ENCODE measurements at regions not wholly inside any gene's neighbourhood (a gene's known extent, or its start where the extent isn't known, plus 50 kb on each side); places are given as distances from the start of the nearest gene placed in this dataset.

DNA sequence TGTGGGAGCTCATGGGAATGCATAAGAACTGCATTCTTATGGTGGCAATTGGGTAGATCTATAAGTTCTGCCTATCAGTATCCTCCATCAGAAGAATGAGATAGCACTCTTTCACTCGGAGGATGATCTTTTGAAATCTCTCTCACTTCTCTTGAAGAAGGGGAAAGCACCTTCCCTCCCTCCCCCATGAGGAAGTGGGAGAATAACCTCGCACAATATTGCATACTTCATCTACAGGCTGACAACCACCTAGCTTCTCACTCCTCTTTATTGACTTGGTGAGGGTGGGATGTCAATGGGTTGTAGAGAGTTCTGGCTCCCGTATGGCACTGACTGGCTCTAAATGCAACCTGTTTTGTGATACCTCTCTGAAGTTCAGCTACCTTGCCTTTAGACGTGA, 146.7 kb upstream of the SPOCK3 start:
- Histone ChIP-seq H3K18ac (ENCODE audit: low read length) (no peak overlapping the region), H3K4me3 (ENCODE audit: low read length) (no peak overlapping the region), H3K4me2 (ENCODE audit: low read length) (no peak overlapping the region), H2BK120ac (ENCODE audit: low read depth, low read length) (no peak overlapping the region), H2BK5ac (ENCODE audit: low read length) (no peak overlapping the region), H3K23ac (ENCODE audit: low read length) (no peak overlapping the region), H3K4me1 (ENCODE audit: control insufficient read depth, low read depth, low read length) (no peaks in the 10 kb centered on the region), H2BK15ac (replicated peaks; ENCODE audit: low read depth) (no peak overlapping the region), H3K27me3 (ENCODE audit: insufficient read depth, low read length, poor library complexity) (no peaks in the 10 kb centered on the region), H3K79me1 (ENCODE audit: low read length) (no peaks in the 10 kb centered on the region), H3K79me2 (ENCODE audit: control insufficient read depth, insufficient read depth, low read length) (no peaks in the 10 kb centered on the region), H3K56ac (ENCODE audit: low read length) (no peak overlapping the region), H4K8ac (ENCODE audit: low read depth, low read length) (no peak overlapping the region), H4K5ac (ENCODE audit: low read length) (no peak overlapping the region), H2AK5ac (ENCODE audit: low read length) (no peak overlapping the region), H3K9ac (ENCODE audit: low read length) (no peak overlapping the region), H3K36me3 (ENCODE audit: control insufficient read depth, insufficient read depth, low read length) (no peaks in the 10 kb centered on the region), H3K27ac (ENCODE audit: low read depth, low read length) (no peak overlapping the region), H3K4ac (ENCODE audit: low read depth, low read length) (no peak overlapping the region)
- WGBS (ENCODE audit: extremely low coverage, insufficient coverage, low lambda C conversion rate) = no CpG with 5 or more reads among the region's 4 CpGs
- no peak for DNase-seq

DNA sequence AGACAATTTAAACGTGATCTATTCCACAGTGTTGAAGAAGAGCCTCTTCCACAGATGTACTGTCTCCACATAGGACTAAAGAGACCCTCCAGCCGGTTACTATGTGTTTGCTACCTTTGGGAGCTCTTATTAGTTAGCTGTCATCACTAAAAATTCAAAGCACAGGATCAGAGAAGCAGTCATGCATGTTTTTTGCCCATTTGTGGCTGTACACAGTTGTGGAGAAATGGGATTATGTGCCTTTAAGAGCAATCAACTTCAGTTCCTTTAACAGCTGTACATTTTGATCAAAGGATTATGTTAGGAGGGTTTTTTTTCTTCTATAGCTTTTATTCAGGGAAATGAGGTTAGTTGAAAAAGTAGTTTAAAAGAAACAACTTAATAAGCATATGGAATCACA, 149.0 kb upstream of the SPOCK3 start:
- no CpG with 5 or more reads among the region's 2 CpGs for WGBS (ENCODE audit: extremely low coverage, insufficient coverage, low lambda C conversion rate)
- H3K4me1 ChIP-seq (ENCODE audit: control insufficient read depth, low read depth, low read length) = no peaks in the 10 kb centered on the region
- no peaks in the 10 kb centered on the region for H3K79me1 ChIP-seq (ENCODE audit: low read length)
- no peak overlapping the region for H4K8ac ChIP-seq (ENCODE audit: low read depth, low read length)
- H3K4me2 ChIP-seq (ENCODE audit: low read length) = no peak overlapping the region
- no peak for DNase-seq
- no peak overlapping the region for H3K4ac ChIP-seq (ENCODE audit: low read depth, low read length)
- H2AK5ac ChIP-seq (ENCODE audit: low read length) = no peak overlapping the region
- H2BK5ac ChIP-seq (ENCODE audit: low read length) = no peak overlapping the region
- no peak overlapping the region for H3K9ac ChIP-seq (ENCODE audit: low read length)
- H2BK15ac ChIP-seq (replicated peaks; ENCODE audit: low read depth) = no peak overlapping the region
- H3K23ac ChIP-seq (ENCODE audit: low read length) = no peak overlapping the region
- no peaks in the 10 kb centered on the region for H3K27me3 ChIP-seq (ENCODE audit: insufficient read depth, low read length, poor library complexity)
- no peak overlapping the region for H3K56ac ChIP-seq (ENCODE audit: low read length)
- no peak overlapping the region for H3K18ac ChIP-seq (ENCODE audit: low read length)
- H3K27ac ChIP-seq (ENCODE audit: low read depth, low read length) = no peak overlapping the region
- H3K79me2 ChIP-seq (ENCODE audit: control insufficient read depth, insufficient read depth, low read length) = no peaks in the 10 kb centered on the region
- H2BK120ac ChIP-seq (ENCODE audit: low read depth, low read length) = no peak overlapping the region
- no peaks in the 10 kb centered on the region for H3K36me3 ChIP-seq (ENCODE audit: control insufficient read depth, insufficient read depth, low read length)
- no peak overlapping the region for H4K5ac ChIP-seq (ENCODE audit: low read length)
- no peak overlapping the region for H3K4me3 ChIP-seq (ENCODE audit: low read length)

GRCh38 chr4:167397586-167397985, 163.3 kb upstream of the SPOCK3 start:
- Histone ChIP-seq H2BK15ac (replicated peaks; ENCODE audit: low read depth) (no peak overlapping the region), H3K9ac (ENCODE audit: low read length) (no peak overlapping the region), H3K79me2 (ENCODE audit: control insufficient read depth, insufficient read depth, low read length) (no peaks in the 10 kb centered on the region), H2BK5ac (ENCODE audit: low read length) (no peak overlapping the region), H4K5ac (ENCODE audit: low read length) (no peak overlapping the region), H3K36me3 (ENCODE audit: control insufficient read depth, insufficient read depth, low read length) (no peaks in the 10 kb centered on the region), H3K27me3 (ENCODE audit: insufficient read depth, low read length, poor library complexity) (no peaks in the 10 kb centered on the region), H3K27ac (ENCODE audit: low read depth, low read length) (no peak overlapping the region), H3K56ac (ENCODE audit: low read length) (no peak overlapping the region), H3K4me3 (ENCODE audit: low read length) (no peak overlapping the region), H3K4me1 (ENCODE audit: control insufficient read depth, low read depth, low read length) (no peaks in the 10 kb centered on the region), H3K4ac (ENCODE audit: low read depth, low read length) (no peak overlapping the region), H3K23ac (ENCODE audit: low read length) (no peak overlapping the region), H4K8ac (ENCODE audit: low read depth, low read length) (no peak overlapping the region), H3K18ac (ENCODE audit: low read length) (no peak overlapping the region), H3K79me1 (ENCODE audit: low read length) (no peaks in the 10 kb centered on the region), H2BK120ac (ENCODE audit: low read depth, low read length) (no peak overlapping the region), H2AK5ac (ENCODE audit: low read length) (no peak overlapping the region), H3K4me2 (ENCODE audit: low read length) (no peak overlapping the region)
- no CpG with 5 or more reads among the region's 3 CpGs for WGBS (ENCODE audit: extremely low coverage, insufficient coverage, low lambda C conversion rate)
- no peak for DNase-seq

GRCh38 chr4:167399201-167399600, 164.9 kb upstream of the SPOCK3 start:
- H3K4me1 ChIP-seq (ENCODE audit: control insufficient read depth, low read depth, low read length) = no peaks in the 10 kb centered on the region
- no peak overlapping the region for H3K4me2 ChIP-seq (ENCODE audit: low read length)
- no peak overlapping the region for H3K27ac ChIP-seq (ENCODE audit: low read depth, low read length)
- H3K79me1 ChIP-seq (ENCODE audit: low read length) = no peaks in the 10 kb centered on the region
- no peak overlapping the region for H3K9ac ChIP-seq (ENCODE audit: low read length)
- no peak overlapping the region for H3K18ac ChIP-seq (ENCODE audit: low read length)
- H3K56ac ChIP-seq (ENCODE audit: low read length) = no peak overlapping the region
- no peak overlapping the region for H3K23ac ChIP-seq (ENCODE audit: low read length)
- no peaks in the 10 kb centered on the region for H3K36me3 ChIP-seq (ENCODE audit: control insufficient read depth, insufficient read depth, low read length)
- no peak overlapping the region for H2AK5ac ChIP-seq (ENCODE audit: low read length)
- H4K8ac ChIP-seq (ENCODE audit: low read depth, low read length) = no peak overlapping the region
- no CpG with 5 or more reads among the region's 1 CpG for WGBS (ENCODE audit: extremely low coverage, insufficient coverage, low lambda C conversion rate)
- no peak for DNase-seq
- no peak overlapping the region for H2BK120ac ChIP-seq (ENCODE audit: low read depth, low read length)
- no peaks in the 10 kb centered on the region for H3K79me2 ChIP-seq (ENCODE audit: control insufficient read depth, insufficient read depth, low read length)
- no peak overlapping the region for H2BK5ac ChIP-seq (ENCODE audit: low read length)
- no peak overlapping the region for H4K5ac ChIP-seq (ENCODE audit: low read length)
- no peak overlapping the region for H3K4ac ChIP-seq (ENCODE audit: low read depth, low read length)
- H3K27me3 ChIP-seq (ENCODE audit: insufficient read depth, low read length, poor library complexity) = no peaks in the 10 kb centered on the region
- H3K4me3 ChIP-seq (ENCODE audit: low read length) = no peak overlapping the region
- no peak overlapping the region for H2BK15ac ChIP-seq (replicated peaks; ENCODE audit: low read depth)

GRCh38 chr4:167406181-167406580, 171.9 kb upstream of the SPOCK3 start:
- Histone ChIP-seq H3K79me1 (ENCODE audit: low read length) (no peaks in the 10 kb centered on the region), H3K4me2 (ENCODE audit: low read length) (no peak overlapping the region), H3K4me3 (ENCODE audit: low read length) (no peak overlapping the region), H2BK5ac (ENCODE audit: low read length) (no peak overlapping the region), H2AK5ac (ENCODE audit: low read length) (no peak overlapping the region), H3K18ac (ENCODE audit: low read length) (no peak overlapping the region), H4K5ac (ENCODE audit: low read length) (no peak overlapping the region), H3K79me2 (ENCODE audit: control insufficient read depth, insufficient read depth, low read length) (no peaks in the 10 kb centered on the region), H3K4me1 (ENCODE audit: control insufficient read depth, low read depth, low read length) (no peaks in the 10 kb centered on the region), H3K56ac (ENCODE audit: low read length) (no peak overlapping the region), H3K27ac (ENCODE audit: low read depth, low read length) (no peak overlapping the region), H3K23ac (ENCODE audit: low read length) (no peak overlapping the region), H3K27me3 (ENCODE audit: insufficient read depth, low read length, poor library complexity) (no peaks in the 10 kb centered on the region), H3K9ac (ENCODE audit: low read length) (no peak overlapping the region), H3K4ac (ENCODE audit: low read depth, low read length) (no peak overlapping the region), H2BK15ac (replicated peaks; ENCODE audit: low read depth) (no peak overlapping the region), H3K36me3 (ENCODE audit: control insufficient read depth, insufficient read depth, low read length) (no peaks in the 10 kb centered on the region), H4K8ac (ENCODE audit: low read depth, low read length) (no peak overlapping the region), H2BK120ac (ENCODE audit: low read depth, low read length) (no peak overlapping the region)
- WGBS (ENCODE audit: extremely low coverage, insufficient coverage, low lambda C conversion rate) = no CpG with 5 or more reads among the region's 1 CpG
- DNase-seq = no peak

DNA sequence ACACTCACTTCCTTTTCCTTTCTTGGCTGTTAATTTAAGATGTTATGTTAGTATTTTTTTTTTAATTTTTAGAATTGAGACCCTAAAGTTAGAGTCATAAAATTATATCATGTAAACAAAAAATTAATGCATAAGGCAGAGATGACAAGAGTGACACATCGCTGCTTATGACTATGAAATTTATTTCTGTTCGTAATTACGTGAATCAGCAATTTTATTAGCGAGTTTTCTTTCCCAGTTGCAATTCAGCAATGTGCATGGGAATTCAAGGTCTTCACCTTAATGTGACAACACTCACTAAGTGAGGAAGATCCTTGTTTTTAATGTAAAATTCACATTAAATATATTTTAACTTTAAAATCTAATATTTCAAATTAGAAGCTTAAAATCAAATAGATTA, 181.2 kb upstream of the SPOCK3 start:
- Histone ChIP-seq H2BK120ac (ENCODE audit: low read depth, low read length) (no peak overlapping the region), H3K23ac (ENCODE audit: low read length) (no peak overlapping the region), H2BK5ac (ENCODE audit: low read length) (no peak overlapping the region), H4K5ac (ENCODE audit: low read length) (no peak overlapping the region), H3K4ac (ENCODE audit: low read depth, low read length) (no peak overlapping the region), H3K79me1 (ENCODE audit: low read length) (no peaks in the 10 kb centered on the region), H3K4me2 (ENCODE audit: low read length) (no peak overlapping the region), H2BK15ac (replicated peaks; ENCODE audit: low read depth) (no peak overlapping the region), H3K9ac (ENCODE audit: low read length) (no peak overlapping the region), H4K8ac (ENCODE audit: low read depth, low read length) (no peak overlapping the region), H2AK5ac (ENCODE audit: low read length) (no peak overlapping the region), H3K79me2 (ENCODE audit: control insufficient read depth, insufficient read depth, low read length) (no peaks in the 10 kb centered on the region), H3K4me3 (ENCODE audit: low read length) (no peak overlapping the region), H3K18ac (ENCODE audit: low read length) (no peak overlapping the region), H3K4me1 (ENCODE audit: control insufficient read depth, low read depth, low read length) (no peaks in the 10 kb centered on the region), H3K56ac (ENCODE audit: low read length) (no peak overlapping the region), H3K36me3 (ENCODE audit: control insufficient read depth, insufficient read depth, low read length) (no peaks in the 10 kb centered on the region), H3K27me3 (ENCODE audit: insufficient read depth, low read length, poor library complexity) (no peaks in the 10 kb centered on the region), H3K27ac (ENCODE audit: low read depth, low read length) (no peak overlapping the region)
- no CpG with 5 or more reads among the region's 4 CpGs for WGBS (ENCODE audit: extremely low coverage, insufficient coverage, low lambda C conversion rate)
- DNase-seq = no peak
